Activated T-helper 17 cell treated with anti-CD3 and anti-CD28 coated beads, Interleukin-2, amount 50 U/mL, for 72 hours (primary cell): ENCODE measurements at regions not wholly inside any gene's neighbourhood (a gene's known extent, or its start where the extent isn't known, plus 50 kb on each side); places are given as distances from the start of the nearest gene placed in this dataset.
"Not testable (repeated sequence)": the region's sequence is repeated elsewhere in the genome, so short reads cannot be mapped to it uniquely, and the experiment has no call there.

Experiments used
- ATAC-seq: fragments of 150-1000 bp; cut with Tn5 transposase; replicated peaks from 2 replicates; pipeline ENCODE4 v1.10.0; 2021; ENCODE audit warnings: mild to moderate bottlenecking, moderate library complexity
- H3K27ac Mint-ChIP-seq: one replicate; pipeline ENCODE4 v1.8.0; 2022; ENCODE audit warnings: mixed read lengths
- H3K27me3 Mint-ChIP-seq: one replicate; pipeline ENCODE4 v1.8.0; 2022; ENCODE audit warnings: mixed read lengths
- H3K36me3 Mint-ChIP-seq: one replicate; pipeline ENCODE4 v1.8.0; 2022; ENCODE audit warnings: low read depth, mild to moderate bottlenecking, mixed read lengths
- H3K4me1 Mint-ChIP-seq: one replicate; pipeline ENCODE4 v1.8.0; 2022; ENCODE audit warnings: mixed read lengths
- H3K4me3 Mint-ChIP-seq: one replicate; pipeline ENCODE4 v1.8.0; 2022; ENCODE audit warnings: mild to moderate bottlenecking, mixed read lengths
- H3K9me3 Mint-ChIP-seq: one replicate; pipeline ENCODE4 v1.8.0; 2022; ENCODE audit warnings: mixed read lengths

- Mint-ChIP-seq H3K27ac (no peak overlapping the region), H3K36me3 (no peaks in the 10 kb centered on the region), H3K4me3 (no peak overlapping the region), H3K9me3 (no peaks in the 10 kb centered on the region), H3K4me1 (no peaks in the 10 kb centered on the region), H3K27me3 (no peaks in the 10 kb centered on the region)
- ATAC-seq, result no peak
Observed at GRCh38 chr2:192675681-192676080, 480.9 kb upstream of the TMEFF2 start.

GRCh38 chr2:192669505-192670091, 474.9 kb upstream of the TMEFF2 start:
- no peaks in the 10 kb centered on the region for H3K9me3 Mint-ChIP-seq
- no peaks in the 10 kb centered on the region for H3K36me3 Mint-ChIP-seq
- H3K27me3 Mint-ChIP-seq, result no peaks in the 10 kb centered on the region
- no peak overlapping the region for H3K27ac Mint-ChIP-seq
- no peak for ATAC-seq
- no peaks in the 10 kb centered on the region for H3K4me1 Mint-ChIP-seq
- no peak overlapping the region for H3K4me3 Mint-ChIP-seq

- not testable (repeated sequence) for H3K27ac Mint-ChIP-seq, ATAC-seq, H3K36me3 Mint-ChIP-seq, H3K27me3 Mint-ChIP-seq, H3K4me1 Mint-ChIP-seq, H3K4me3 Mint-ChIP-seq, H3K9me3 Mint-ChIP-seq
Observed at GRCh38 chr2:192660555-192660954, 465.8 kb upstream of the TMEFF2 start.

GRCh38 chr2:192657362-192657761, 462.6 kb upstream of the TMEFF2 start:
- no peaks in the 10 kb centered on the region for H3K9me3 Mint-ChIP-seq
- no peaks in the 10 kb centered on the region for H3K27me3 Mint-ChIP-seq
- ATAC-seq, result no peak
- H3K36me3 Mint-ChIP-seq, result no peaks in the 10 kb centered on the region
- H3K4me3 Mint-ChIP-seq, result no peak overlapping the region
- H3K27ac Mint-ChIP-seq, result no peak overlapping the region
- H3K4me1 Mint-ChIP-seq, result no peaks in the 10 kb centered on the region

DNA sequence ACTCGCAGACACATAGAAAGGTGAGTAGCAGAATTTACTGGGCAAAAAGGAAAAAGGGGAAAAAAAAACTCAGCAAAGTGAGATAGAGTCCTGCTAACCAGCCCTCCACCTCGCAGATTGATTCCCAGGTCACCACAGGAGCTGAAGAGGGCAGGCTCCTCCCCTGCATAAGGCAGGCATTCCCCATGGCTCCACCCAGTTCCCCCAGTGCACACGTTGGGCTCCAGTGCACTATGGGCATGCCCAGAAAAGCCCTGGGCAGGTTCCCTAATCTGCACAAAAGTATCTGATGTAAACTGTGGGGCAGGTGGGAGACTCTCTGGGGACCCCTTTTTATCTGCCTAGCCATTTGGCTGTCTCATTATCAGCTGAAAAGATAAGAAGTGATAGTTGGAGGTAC, 461.2 kb upstream of the TMEFF2 start:
- no peak for ATAC-seq
- Mint-ChIP-seq H3K9me3 (no peaks in the 10 kb centered on the region), H3K4me1 (no peaks in the 10 kb centered on the region), H3K27me3 (no peaks in the 10 kb centered on the region), H3K4me3 (no peak overlapping the region), H3K36me3 (no peaks in the 10 kb centered on the region), H3K27ac (no peak overlapping the region)

DNA sequence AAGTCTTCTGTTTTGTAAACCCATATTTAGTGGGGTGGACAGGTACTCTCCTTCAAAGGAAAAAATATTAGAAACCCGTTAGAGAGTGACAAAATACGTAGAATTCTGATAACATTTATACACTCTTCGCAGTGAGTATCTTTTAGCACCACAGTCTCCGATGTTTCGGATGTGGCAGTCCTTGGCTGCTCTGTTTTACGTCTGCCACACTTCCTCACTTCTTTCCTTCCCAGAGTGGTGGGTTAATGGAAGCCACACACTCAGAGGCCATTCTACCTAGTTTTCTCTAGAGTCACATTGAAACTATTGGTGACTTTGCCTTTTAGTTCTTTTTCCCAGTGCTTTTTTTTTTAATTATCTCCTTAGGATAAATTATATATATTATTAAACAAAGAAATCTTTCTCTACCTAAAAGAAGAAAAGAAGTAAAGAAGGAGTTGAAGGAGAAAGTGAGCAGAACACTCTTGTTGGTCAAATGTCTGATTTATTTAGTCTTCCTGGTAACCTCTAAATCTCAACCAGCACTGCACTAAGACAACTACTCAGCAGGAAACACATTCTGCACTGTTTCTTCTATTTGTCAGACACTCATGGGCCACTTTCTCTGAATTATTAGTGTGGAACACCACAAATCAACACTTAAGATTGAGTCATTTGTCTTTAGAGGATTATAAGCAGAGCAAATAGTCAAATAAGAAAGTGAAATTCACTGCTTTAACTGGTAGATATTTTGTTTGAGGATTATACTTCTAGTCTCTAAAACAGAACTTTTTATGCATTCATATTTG, 451.3 kb upstream of the TMEFF2 start:
- H3K4me1 Mint-ChIP-seq, result no peaks in the 10 kb centered on the region
- H3K9me3 Mint-ChIP-seq, result no peaks in the 10 kb centered on the region
- ATAC-seq, result no peak

GRCh38 chr2:192634557-192634956, 439.8 kb upstream of the TMEFF2 start:
- no peaks in the 10 kb centered on the region for H3K27me3 Mint-ChIP-seq
- no peaks in the 10 kb centered on the region for H3K4me1 Mint-ChIP-seq
- no peak overlapping the region for H3K27ac Mint-ChIP-seq
- H3K4me3 Mint-ChIP-seq, result no peak overlapping the region
- ATAC-seq, result no peak
- peaks cover 4% of the 10 kb centered on the region for H3K9me3 Mint-ChIP-seq
- no peaks in the 10 kb centered on the region for H3K36me3 Mint-ChIP-seq

More for the DNA sequence above, 451.3 kb upstream of the TMEFF2 start:
- H3K27me3 Mint-ChIP-seq, result no peaks in the 10 kb centered on the region
- H3K36me3 Mint-ChIP-seq, result no peaks in the 10 kb centered on the region
- H3K27ac Mint-ChIP-seq, result no peak overlapping the region
- no peak overlapping the region for H3K4me3 Mint-ChIP-seq

- Mint-ChIP-seq H3K36me3 (no peaks in the 10 kb centered on the region), H3K27me3 (no peaks in the 10 kb centered on the region), H3K27ac (no peak overlapping the region), H3K4me3 (no peak overlapping the region), H3K9me3 (peaks cover 4% of the 10 kb centered on the region), H3K4me1 (no peaks in the 10 kb centered on the region)
- no peak for ATAC-seq
Observed at GRCh38 chr2:192628017-192628416, 433.3 kb upstream of the TMEFF2 start.

GRCh38 chr2:192615105-192615504, 420.4 kb upstream of the TMEFF2 start:
- Mint-ChIP-seq H3K4me1 (no peaks in the 10 kb centered on the region), H3K9me3 (no peaks in the 10 kb centered on the region), H3K27ac (no peak overlapping the region), H3K27me3 (no peaks in the 10 kb centered on the region), H3K4me3 (no peak overlapping the region), H3K36me3 (no peaks in the 10 kb centered on the region)
- ATAC-seq, result no peak

GRCh38 chr2:192604295-192604694, 409.6 kb upstream of the TMEFF2 start:
- Mint-ChIP-seq H3K36me3 (no peaks in the 10 kb centered on the region), H3K9me3 (no peaks in the 10 kb centered on the region), H3K27ac (no peak overlapping the region), H3K4me1 (no peaks in the 10 kb centered on the region), H3K27me3 (no peaks in the 10 kb centered on the region), H3K4me3 (no peak overlapping the region)
- no peak for ATAC-seq

- peak; percentile 32 for ATAC-seq
Observed at GRCh38 chr2:192598649-192599048, 403.9 kb upstream of the TMEFF2 start.

DNA sequence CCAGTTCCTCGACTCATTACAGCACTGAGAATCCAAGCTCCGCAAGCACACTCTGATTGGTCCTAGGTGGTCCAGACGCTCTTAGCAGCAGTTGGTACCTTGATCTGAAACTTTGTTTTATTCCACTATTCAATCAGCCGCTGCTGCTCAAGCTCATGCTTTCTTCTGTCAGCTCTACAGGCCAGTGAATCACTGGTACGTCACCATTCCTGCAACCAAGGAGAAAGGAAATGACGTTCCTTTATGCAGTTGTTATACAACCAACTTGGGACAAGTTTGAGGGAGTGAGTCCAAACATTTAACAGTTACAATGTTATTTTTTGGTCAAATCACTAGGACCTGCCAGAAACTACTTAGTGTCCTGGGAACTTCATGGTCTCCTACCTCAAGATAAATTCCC, 398.8 kb upstream of the TMEFF2 start:
- Mint-ChIP-seq H3K36me3 (no peaks in the 10 kb centered on the region), H3K27me3 (no peaks in the 10 kb centered on the region), H3K27ac (no peak overlapping the region), H3K4me3 (no peak overlapping the region), H3K9me3 (no peaks in the 10 kb centered on the region), H3K4me1 (no peaks in the 10 kb centered on the region)
- ATAC-seq, result no peak

More at GRCh38 chr2:192598649-192599048, 403.9 kb upstream of the TMEFF2 start:
- H3K4me3 Mint-ChIP-seq, H3K27ac Mint-ChIP-seq, H3K4me1 Mint-ChIP-seq, H3K27me3 Mint-ChIP-seq, H3K36me3 Mint-ChIP-seq, H3K9me3 Mint-ChIP-seq: not testable (repeated sequence)

- H3K4me3 Mint-ChIP-seq, result no peak overlapping the region
- no peak overlapping the region for H3K27ac Mint-ChIP-seq
- H3K36me3 Mint-ChIP-seq, result no peaks in the 10 kb centered on the region
- no peak for ATAC-seq
- H3K4me1 Mint-ChIP-seq, result no peaks in the 10 kb centered on the region
- no peaks in the 10 kb centered on the region for H3K9me3 Mint-ChIP-seq
- H3K27me3 Mint-ChIP-seq, result no peaks in the 10 kb centered on the region
Observed at GRCh38 chr2:192591617-192592016, 396.9 kb upstream of the TMEFF2 start.

DNA sequence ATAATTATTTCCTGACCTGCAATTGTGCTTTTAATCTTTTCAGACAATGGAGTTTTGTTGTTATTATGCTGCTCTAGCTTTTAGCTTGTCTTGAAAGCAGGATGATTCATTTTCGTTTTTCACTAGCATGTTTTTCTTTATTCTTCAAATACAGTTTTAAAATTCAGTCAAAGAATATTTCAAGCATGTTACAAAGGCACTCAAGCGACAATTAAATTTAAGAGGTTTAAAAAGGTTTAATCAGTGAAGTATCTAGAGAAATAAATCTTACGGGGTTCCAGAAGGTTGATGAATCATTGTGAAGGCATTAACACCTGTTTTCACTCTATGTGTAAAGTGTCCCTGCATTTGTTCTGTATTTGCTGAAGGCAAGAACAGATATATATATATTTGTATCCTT, 390.7 kb upstream of the TMEFF2 start:
- no peaks in the 10 kb centered on the region for H3K4me1 Mint-ChIP-seq

DNA sequence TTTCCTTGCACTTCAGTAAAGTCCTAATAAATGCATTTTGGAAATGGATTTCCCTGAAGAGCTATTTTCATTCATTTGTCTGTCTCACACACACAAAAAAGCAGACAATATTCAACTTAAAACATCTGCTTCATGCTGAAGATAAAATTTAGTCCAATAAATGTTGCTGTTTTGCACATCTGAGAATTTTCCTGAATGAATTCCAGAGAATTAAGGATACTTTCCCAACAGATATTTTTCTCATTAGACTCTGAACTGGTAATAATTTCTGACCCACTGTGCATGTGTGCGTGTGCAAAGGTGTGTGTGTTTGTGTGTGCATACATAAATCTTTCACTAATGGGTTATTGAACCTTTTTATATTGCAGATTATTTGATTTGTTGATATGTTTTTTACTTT, 390.2 kb upstream of the TMEFF2 start:
- Mint-ChIP-seq H3K4me1 (no peaks in the 10 kb centered on the region), H3K9me3 (no peaks in the 10 kb centered on the region), H3K4me3 (no peak overlapping the region), H3K36me3 (no peaks in the 10 kb centered on the region), H3K27ac (no peak overlapping the region), H3K27me3 (no peaks in the 10 kb centered on the region)
- ATAC-seq, result no peak

More for the DNA sequence above, 390.7 kb upstream of the TMEFF2 start:
- ATAC-seq, result no peak
- Mint-ChIP-seq H3K4me3 (no peak overlapping the region), H3K27ac (no peak overlapping the region), H3K36me3 (no peaks in the 10 kb centered on the region), H3K9me3 (no peaks in the 10 kb centered on the region), H3K27me3 (no peaks in the 10 kb centered on the region)
